ENCODE measurements at regions not wholly inside any gene's neighbourhood (a gene's known extent, or its start where the extent isn't known, plus 50 kb on each side); places are given as distances from the start of the nearest gene placed in this dataset.

DNA sequence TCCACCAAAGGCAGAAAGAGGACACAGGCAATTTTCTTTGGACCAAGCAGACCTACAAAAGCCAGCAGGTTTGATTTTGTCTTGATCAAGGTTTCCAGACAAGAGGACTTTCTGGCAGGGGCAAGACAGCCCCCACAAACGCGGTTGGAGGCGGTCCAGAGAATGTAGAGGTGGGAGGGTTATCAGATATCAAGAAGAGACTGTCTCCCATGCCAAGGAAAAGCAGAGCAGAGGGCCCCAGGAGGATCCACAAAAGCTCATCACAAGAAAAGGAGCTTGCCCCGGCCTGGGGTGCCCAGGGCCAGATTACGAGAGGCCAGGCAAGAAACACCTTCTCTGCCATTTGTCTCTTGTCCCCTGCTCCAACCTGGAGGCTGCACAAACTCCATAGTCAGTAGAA lies 538.9 kb downstream of the BNC2 start:
- no peak for TF ChIP-seq SIN3A (IDR thresholded peaks at IDR 0.05; ENCODE audit: borderline replicate concordance in 2 of 2, control insufficient read depth in 1 of 2, low read depth in 2 of 2, low read length in 2 of 2)
- TF ChIP-seq TCF7 (IDR thresholded peaks at IDR 0.05; ENCODE audit: borderline replicate concordance) = no peak
- TF ChIP-seq, protein P1, sequence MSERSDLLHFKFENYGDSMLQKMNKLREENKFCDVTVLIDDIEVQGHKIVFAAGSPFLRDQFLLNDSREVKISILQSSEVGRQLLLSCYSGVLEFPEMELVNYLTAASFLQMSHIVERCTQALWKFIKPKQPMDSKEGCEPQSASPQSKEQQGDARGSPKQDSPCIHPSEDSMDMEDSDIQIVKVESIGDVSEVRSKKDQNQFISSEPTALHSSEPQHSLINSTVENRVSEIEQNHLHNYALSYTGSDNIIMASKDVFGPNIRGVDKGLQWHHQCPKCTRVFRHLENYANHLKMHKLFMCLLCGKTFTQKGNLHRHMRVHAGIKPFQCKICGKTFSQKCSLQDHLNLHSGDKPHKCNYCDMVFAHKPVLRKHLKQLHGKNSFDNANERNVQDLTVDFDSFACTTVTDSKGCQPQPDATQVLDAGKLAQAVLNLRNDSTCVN (CRISPR knock-in tag; IDR thresholded peaks at IDR 0.05) = no peak
- TF ChIP-seq BMI1 (IDR thresholded peaks at IDR 0.05; ENCODE audit: low read length) = no peak
- TF ChIP-seq, protein P2, sequence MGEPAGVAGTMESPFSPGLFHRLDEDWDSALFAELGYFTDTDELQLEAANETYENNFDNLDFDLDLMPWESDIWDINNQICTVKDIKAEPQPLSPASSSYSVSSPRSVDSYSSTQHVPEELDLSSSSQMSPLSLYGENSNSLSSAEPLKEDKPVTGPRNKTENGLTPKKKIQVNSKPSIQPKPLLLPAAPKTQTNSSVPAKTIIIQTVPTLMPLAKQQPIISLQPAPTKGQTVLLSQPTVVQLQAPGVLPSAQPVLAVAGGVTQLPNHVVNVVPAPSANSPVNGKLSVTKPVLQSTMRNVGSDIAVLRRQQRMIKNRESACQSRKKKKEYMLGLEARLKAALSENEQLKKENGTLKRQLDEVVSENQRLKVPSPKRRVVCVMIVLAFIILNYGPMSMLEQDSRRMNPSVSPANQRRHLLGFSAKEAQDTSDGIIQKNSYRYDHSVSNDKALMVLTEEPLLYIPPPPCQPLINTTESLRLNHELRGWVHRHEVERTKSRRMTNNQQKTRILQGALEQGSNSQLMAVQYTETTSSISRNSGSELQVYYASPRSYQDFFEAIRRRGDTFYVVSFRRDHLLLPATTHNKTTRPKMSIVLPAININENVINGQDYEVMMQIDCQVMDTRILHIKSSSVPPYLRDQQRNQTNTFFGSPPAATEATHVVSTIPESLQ (CRISPR knock-in tag; IDR thresholded peaks at IDR 0.05) = no peak
- no peak for TF ChIP-seq MYBL2 (IDR thresholded peaks at IDR 0.05; ENCODE audit: low read depth)
- TF ChIP-seq MYBL2 (CRISPR knock-in tag; IDR thresholded peaks at IDR 0.05; ENCODE audit: borderline replicate concordance) = no peak
- TF ChIP-seq, protein P3, sequence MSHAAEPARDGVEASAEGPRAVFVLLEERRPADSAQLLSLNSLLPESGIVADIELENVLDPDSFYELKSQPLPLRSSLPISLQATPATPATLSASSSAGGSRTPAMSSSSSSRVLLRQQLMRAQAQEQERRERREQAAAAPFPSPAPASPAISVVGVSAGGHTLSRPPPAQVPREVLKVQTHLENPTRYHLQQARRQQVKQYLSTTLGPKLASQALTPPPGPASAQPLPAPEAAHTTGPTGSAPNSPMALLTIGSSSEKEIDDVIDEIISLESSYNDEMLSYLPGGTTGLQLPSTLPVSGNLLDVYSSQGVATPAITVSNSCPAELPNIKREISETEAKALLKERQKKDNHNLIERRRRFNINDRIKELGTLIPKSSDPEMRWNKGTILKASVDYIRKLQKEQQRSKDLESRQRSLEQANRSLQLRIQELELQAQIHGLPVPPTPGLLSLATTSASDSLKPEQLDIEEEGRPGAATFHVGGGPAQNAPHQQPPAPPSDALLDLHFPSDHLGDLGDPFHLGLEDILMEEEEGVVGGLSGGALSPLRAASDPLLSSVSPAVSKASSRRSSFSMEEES (CRISPR knock-in tag; IDR thresholded peaks at IDR 0.05) = no peak
- no peak for TF ChIP-seq PHTF2 (CRISPR knock-in tag; IDR thresholded peaks at IDR 0.05)
- TF ChIP-seq ESRRA (IDR thresholded peaks at IDR 0.05; ENCODE audit: borderline replicate concordance, low read depth) = no peak
- no peak for TF ChIP-seq ZBTB8A (IDR thresholded peaks at IDR 0.05; ENCODE audit: partially characterized antibody)
- TF ChIP-seq TCF7L2 (IDR thresholded peaks at IDR 0.05; ENCODE audit: low read depth, low read length) = no peak
- TF ChIP-seq ZNF124 (CRISPR knock-in tag; IDR thresholded peaks at IDR 0.05) = no peak
- TF ChIP-seq POLR2A (conservative IDR thresholded peaks at IDR 0.05) = no peak
- TF ChIP-seq KAT8 (IDR thresholded peaks at IDR 0.05; ENCODE audit: low read depth) = no peak

All from K562 (cell line).